ENCODE measurements at regions not wholly inside any gene's neighbourhood (a gene's known extent, or its start where the extent isn't known, plus 50 kb on each side); places are given as distances from the start of the nearest gene placed in this dataset.

DNA sequence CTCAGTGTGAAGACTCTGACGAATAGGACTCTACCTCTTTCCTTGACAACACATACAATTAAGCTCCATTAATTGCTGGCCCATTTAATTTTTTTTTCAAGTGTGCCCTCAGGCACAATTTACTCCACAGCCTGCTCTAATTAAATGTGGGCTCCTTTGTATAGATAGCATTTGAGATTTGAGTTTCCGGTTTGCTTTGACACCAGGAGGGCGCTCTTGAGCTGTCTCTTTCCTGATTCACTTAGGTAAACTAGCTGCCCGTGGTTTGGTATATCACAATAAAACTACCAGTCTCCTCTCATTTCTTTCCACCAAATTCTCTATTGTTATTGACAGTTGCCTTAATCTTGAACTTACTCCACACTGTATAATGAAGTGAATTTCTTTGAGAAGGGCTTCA is 666.0 kb downstream of the DSC3 start:
- no peak for DNase-seq (ENCODE audit: extremely low read depth, low read depth)

DNA sequence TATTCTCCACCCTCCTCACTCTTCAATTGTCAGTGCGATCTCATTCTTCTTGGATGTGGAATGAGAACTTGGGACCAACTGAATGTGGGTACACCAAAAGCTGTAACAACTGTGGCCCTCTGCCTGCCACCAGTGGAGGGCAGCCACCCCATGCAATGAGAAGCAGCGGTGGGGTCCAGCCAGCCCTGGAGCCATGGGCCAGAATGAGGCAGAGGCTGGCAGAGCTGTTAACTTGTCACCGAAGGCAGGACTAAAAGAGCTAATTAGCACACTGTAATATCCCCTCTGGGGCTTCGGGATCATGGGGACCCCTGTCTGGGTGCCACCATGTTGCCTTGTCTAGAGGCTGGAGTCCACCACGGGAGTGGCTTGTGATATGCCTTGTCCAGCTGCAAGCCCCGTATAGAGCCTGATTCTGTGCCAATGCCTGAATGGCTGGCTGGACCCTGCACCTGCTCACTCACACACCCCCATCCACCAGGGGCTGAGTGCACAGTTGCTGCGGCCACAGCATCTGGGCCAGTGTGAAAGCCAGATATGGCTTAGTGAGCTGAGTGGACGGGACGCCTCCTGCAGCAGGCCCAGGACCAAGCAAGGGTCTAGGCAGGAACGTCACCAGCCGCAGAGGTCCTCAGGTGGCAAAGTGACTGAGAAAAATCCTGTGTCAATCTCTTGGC is 680.5 kb downstream of the DSC3 start:
- no peak for DNase-seq (ENCODE audit: extremely low read depth, low read depth)

DNA sequence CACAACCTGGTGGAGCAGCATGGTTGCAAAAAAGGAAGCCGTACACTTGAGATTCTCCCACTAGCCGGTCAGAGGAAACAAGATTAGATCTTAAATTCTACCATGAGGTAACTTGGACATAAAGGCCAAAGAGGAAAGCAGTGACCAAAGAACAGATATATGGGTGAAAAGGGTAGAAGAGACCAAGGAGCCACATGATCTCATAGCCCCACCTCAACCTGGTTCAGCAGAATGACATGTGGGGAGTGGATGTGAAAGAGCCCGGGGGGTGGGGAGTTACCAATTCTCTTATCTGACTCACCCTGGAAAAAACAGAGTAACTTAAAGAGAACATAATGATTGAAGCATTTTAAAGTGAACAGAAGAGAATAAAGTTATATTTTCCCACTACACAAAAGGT is 683.0 kb downstream of the DSC3 start:
- no peak for DNase-seq (ENCODE audit: extremely low read depth, low read depth)

DNA sequence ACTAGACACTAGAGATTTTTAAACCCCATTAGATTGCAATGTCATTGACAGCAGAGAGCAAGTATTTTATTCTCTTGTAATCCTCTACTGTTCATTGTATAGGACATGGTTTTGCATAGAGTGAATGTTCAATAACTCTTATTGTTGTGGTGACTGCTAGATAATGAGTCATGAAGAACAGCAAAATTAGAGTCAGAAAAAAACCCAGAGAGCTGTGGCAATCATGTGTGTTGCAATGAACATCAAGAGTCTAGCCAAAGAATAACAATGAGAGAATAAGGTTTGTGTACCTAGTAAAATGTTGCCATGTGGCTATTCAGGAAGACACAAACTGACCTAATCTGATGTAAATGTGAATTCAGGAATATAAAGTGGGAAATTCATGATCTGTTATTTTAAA is 684.0 kb downstream of the DSC3 start:
- DNase-seq (ENCODE audit: extremely low read depth, low read depth): peak; percentile 9

DNA sequence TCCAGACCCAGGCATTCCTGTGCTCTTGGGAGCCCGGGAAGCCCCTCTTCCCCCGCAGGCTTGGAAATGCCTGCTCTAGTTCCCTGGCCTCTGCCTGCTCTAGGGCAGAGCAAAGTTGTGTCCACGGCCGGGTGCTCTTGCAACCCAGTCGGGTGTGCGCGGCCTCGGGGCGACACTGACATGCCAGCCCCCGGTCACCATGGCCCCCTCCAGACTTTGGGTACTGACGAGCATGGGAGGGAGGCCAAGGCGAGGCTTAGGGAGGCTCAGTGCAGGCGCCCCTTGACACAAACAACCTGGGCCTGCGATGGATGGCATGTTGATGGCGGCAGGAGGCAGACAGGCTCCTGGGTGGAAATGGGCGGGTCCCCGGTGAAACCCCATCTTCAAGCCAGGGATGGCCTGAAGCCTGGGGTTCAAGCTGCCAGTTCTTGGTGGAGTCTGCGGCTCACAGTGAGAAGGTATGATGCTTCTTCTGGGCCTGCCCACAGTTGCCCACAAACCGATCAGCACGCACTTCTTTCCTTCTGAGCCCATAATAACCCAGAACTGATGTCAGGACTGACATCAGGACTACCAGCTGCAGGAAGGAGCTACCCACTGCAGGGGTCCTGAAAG is 689.9 kb downstream of the DSC3 start:
- DNase-seq (ENCODE audit: extremely low read depth, low read depth): no peak

DNA sequence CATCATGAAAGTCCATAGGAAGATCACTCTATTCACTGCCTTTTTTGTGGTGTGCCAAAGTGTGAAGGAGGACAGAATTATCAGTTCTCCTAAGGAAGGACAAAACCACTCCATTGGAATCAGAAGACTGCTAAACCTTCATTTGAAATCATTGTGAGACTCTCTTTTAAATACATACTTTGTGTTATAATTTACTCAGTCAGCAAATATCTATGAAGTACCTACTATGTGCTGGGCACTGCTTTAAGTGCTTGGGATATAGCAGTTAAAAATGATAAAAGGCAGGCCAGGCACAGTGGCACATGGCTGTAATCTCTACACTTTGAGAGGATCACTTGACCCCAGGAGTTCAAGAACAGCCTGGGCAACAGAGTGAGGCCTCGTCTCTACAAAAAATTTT is 692.3 kb downstream of the DSC3 start:
- DNase-seq (ENCODE audit: extremely low read depth, low read depth): no peak

DNA sequence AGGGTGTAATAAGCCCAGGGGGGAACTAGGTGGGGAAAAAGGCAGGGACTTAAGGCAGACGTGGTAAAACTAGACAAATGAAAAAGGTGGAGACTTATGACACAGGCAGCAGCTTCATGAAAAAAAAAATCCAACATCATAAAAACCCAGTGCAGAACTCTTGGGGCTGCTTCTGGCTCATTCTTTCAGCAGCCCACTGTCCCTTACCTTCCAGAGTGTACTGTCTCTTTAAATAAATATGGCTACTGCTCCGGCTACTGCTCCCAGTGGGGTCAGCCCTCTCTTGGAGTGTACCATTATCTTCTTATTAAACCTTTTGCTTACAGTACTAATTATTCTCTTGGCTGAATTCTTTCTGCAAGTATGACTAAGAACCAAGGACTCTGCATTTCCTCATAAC is 699.5 kb downstream of the DSC3 start:
- DNase-seq (ENCODE audit: extremely low read depth, low read depth): no peak

DNA sequence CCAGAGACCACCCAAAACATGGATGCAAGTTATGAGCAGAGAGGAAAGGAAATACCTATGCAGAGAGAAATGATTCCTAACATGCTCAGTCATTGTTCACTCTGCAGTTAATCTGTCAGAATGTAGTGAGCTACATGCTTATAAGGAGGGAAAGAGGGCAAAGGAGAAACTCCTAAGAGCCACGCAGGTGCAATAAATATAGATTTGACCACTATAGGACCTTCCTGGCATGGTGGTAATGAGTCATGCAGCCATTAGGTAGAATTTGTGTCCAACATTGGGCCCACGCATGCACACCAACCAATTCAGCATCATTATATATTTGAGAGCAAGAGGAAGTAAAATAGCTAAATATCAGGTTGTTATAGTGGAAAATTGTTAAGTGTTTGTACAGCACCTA is 699.9 kb downstream of the DSC3 start:
- no peak for DNase-seq (ENCODE audit: extremely low read depth, low read depth)

DNA sequence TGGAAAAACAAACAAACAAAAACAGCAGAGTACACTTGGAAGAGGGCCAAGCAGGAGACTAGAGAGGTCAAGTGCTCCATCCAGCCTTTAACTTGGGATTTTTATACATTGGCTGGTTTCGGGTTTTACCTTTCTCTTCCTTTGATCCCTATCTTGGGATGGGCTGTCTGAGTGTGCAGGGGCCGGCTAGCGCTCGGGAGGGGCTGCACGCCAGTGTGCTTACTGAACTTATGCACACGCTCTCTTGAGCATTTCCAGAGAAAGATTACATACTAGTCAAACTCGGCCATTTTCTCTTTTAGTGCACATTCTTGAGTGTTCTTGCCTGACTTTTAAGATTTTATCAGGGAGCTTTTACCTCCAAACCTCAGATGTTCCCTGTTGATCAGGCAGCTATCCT is 707.8 kb downstream of the DSC3 start:
- no peak for DNase-seq (ENCODE audit: extremely low read depth, low read depth)

DNA sequence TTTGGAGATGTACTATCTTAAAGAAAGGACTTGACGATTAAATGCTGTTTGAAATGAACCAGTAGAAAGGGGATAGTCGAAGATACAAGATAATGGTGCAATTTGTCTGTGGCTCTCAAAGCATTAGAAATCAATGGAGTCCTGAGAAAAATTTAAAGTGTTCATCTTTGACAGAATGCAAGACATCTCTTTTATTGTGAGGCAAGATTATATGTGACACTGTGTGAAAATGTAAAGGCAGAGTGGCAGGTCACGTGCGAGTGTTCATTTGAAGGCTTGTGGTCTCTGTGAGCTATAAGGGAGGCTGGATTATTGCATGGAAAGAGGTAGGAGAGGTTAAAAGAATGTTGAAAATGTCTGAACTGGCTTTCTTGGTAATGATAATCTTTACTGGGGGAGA is 709.2 kb downstream of the DSC3 start:
- no peak for DNase-seq (ENCODE audit: extremely low read depth, low read depth)

DNA sequence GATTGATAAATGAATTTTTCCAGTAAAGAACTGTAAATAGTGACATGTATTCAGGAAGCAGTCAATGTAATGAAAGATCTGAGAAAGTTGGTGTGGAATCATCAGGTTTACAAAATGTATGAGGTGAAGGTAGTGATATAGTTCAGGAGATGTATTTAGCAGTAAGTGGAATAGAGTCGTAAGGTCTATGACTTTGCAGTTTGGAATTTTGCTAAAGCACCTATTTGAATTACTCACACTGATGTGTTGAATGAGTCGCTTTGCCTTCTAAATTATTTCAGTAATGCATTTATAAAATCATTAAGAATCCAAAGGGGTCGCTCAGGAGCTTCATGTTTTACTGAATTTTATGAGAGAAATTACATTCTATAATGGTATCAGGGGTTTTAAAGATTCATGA is 713.7 kb downstream of the DSC3 start:
- no peak for DNase-seq (ENCODE audit: extremely low read depth, low read depth)

DNA sequence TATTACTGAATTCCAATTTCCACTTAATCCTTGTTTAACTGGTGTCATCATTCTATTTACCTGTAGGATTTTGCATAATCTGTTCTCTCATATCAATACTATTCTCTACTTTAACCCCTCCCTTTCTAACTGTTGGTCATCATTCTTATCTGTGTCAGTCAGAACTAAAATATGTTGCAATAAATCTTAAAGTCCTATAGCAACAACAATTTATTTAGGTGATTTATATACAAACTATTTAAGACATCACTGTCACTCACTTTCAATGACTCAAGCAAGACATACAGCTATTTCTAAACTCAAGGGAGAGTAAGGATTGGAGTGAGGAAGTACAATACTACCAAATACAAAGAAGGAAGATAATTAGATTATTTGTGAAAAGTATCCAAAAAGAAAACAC is 740.4 kb downstream of the DSC3 start:
- DNase-seq (ENCODE audit: extremely low read depth, low read depth): no peak

DNA sequence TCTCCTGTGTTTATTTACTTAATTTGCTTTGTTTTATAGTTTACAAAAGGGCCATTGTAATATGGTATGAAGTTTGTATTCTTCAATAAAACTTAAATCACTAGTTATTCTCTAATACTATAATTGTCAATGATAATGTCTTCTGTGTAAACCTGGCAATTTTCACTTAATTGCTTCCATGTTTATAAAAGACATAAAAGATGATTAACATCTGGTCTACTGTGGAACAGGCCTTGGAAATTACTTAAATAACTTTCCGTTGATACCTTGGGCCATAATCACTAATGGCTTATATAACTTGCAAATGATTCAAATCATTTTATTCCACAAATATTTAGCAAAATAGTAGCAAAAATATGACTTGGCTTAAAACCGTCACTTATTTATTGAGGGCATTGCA is 743.8 kb downstream of the DSC3 start:
- DNase-seq (ENCODE audit: extremely low read depth, low read depth): no peak

DNA sequence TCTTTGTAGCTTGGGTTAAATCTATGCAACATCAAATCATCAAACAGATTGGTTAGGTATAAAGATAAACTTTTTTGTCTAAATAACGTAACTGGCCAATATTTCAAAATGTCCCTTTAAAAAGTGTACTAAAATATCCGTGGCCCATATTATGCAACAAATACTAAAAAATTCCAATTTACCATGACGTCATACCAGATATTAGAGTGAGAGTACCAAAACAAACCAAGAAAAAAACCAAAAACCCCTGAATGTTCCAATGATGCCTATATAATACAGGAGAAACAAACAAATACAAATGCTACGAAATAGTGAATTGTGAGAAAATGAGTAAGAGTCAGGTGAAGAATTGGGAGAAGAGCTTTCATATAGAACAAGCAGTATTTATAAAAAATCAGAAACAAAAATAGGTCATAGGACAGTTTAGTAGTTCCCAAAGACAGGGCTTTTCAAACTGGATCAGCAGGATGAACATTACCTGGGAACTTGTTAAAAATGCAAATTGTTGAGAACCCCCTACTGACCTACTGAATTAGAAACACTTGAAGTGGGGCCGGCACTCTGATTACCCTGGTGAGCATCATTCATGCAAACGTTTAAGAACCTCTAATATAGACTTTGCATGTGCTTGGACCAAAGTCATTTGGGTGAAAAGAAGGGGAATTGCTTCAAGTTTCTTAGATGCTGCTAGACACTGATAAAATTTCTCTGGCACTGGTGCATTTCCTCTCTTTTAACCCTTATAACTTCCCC is 753.7 kb downstream of the DSC3 start:
- no peak for DNase-seq (ENCODE audit: extremely low read depth, low read depth)

DNA sequence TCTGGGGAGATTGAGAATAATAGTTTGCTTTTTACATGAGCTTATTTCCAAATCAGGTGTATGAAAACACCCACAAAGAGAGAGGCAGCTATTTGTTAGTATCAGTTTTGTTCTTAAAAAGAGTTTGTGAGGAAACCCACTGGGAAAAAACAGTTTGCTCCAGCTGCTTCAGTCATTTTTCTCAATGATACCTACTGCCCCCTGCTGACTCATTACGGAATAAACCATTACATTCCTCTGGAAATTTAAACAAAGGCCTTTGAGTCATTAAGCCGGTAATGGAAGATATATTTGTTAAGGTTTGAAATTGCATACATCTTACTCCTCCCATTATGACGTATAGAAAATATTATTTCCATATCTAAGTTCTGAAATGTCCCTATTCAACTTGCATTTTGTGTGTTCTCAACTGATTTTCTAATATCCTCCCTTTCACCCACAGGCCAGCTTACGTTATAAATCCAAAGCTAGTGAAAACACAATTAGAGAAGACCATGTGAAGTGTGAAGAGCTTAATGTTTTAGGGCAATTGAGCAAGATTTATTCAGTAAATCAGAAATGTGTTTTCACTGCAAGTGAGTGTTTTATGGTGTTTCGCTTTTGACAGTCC is 761.6 kb downstream of the DSC3 start:
- DNase-seq (ENCODE audit: extremely low read depth, low read depth): peak; percentile 41

DNA sequence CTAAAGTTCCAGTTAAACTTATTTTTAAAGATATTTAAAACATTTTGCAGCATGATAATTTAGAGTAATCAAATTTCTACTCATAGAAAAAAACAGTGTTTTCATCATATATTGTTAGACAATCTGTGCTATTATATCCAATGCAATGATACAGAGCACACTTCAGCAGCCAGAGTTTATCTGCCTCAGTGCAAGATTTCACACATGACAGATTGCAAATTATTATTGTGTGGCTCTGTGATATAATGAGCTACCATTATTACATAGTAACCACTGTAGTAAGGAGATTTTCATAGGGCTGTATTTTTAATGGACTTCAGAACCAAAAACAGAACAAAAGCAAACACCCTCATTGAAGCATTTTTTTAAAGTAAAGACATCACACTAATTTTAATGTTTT is 762.4 kb downstream of the DSC3 start:
- no peak for DNase-seq (ENCODE audit: extremely low read depth, low read depth)

DNA sequence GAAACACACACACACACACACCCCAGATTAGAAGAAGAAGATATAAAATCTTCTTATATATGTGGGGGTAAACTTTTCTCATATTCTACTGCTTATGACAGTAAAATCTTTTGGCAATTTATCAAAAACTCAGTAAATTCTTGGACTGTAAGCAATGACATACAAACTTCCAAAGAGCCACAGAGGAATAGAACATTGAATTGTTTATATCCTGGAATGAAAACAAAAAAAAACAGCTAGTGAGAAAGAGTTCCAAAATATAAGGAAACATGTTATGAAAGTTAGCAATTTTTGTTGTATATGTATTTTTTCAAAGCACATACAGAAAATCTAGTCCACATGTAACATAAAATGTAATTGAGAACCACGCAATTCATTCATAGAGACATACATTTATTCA is 764.9 kb downstream of the DSC3 start:
- no peak for DNase-seq (ENCODE audit: extremely low read depth, low read depth)

DNA sequence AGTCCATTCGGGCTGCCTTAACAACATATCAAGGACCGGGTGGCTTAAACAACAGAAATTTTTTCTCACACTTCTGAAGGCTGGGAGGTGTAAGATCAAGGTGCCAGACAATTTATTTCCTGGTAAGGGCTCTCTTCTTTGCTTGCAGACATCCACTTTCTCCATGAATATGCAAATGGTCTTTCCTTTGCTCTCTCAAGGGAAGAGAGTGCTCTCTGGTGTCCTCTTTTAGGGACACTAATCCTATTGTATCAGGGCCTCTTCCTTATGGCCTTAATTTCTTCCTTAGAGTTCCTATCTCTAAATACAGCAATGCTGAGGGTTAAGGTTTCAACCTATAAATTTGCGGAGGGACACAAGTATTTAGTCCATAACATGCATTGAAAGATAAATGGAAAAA is 770.8 kb downstream of the DSC3 start:
- DNase-seq (ENCODE audit: extremely low read depth, low read depth): no peak

DNA sequence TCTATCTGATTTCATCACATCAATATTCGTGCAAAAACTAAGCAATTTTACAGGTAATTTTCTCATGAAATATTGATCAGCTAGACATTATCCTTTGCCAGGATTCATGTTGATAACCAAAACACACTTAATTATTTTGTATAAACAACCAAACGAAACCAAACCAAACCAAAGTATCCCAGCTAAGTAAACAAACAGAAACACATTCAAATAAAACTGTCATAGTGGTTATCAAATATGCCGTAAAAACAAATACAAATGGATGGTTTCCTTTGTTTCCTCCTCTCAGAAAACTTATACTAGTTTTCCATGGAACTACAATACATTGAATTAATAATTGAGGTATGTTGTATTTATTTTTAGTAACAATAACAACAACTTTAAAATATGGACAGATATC is 777.4 kb downstream of the DSC3 start:
- no peak for DNase-seq (ENCODE audit: extremely low read depth, low read depth)

DNA sequence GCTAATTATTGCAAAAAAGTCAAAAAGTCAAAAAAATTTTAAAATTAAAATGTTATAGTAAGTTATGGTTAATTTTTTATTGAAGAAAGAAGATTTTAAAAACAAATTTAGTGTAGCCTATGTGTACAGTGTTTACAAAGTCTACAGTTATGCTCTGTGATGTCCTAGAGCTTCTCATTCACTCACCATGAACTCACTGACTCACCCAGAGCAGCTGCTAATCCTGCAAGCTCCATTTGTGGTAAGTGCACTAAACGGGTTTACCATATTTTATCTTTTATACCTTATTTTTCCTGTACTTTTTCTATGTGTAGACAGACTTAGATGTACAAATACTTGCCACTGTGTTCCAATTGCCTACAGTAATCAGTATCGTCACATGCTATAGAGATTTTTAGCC is 788.2 kb downstream of the DSC3 start:
- DNase-seq (ENCODE audit: extremely low read depth, low read depth): no peak

DNA sequence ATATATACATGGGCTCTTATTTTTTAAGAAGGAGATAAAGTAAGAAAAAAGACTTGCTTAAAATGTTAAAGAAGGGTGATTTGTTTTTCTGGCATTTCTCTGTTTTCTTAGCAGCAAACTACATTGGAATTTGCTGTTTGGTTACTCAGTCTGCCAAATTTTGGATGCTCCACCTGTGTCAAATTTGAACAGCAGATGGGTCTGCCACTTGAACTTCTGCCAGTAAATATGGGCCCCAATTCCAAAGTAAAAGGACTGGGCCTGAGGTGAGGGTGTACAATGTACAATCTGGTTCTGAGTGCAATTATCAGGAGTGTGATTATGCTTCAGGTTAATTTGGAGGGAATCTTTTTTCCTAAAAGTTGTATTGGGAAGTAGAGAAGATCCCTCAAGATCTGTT is 794.5 kb downstream of the DSC3 start:
- no peak for DNase-seq (ENCODE audit: extremely low read depth, low read depth)

Measured in NCI-H460 (cell line).